Astrocyte of the spinal cord (primary cell): ENCODE measurements at regions not wholly inside any gene's neighbourhood (a gene's known extent, or its start where the extent isn't known, plus 50 kb on each side); places are given as distances from the start of the nearest gene placed in this dataset.

Source experiments
- DNase-seq: peaks from one replicate; pipeline ENCODE4 v3.0.0; 2011; ENCODE audit warnings: low read depth, low spot score
- H3K4me3 ChIP-seq: 2 replicates; pipeline ENCODE4 v1.5.1; 2011; ENCODE audit warnings: low read depth, mild to moderate bottlenecking, low read length, moderate library complexity
- in situ Hi-C: cut with HindIII; loops from 2 replicates; pipeline ENCODE4 v1.10.0; 2017; ENCODE audit warnings: low sequenced_read_pairs
- TF ChIP-seq, protein P1 (sequence below): IDR thresholded peaks from 2 replicates; pipeline ENCODE4 v1.5.1; 2012; ENCODE audit warnings: low read depth, mild to moderate bottlenecking, low read length, inconsistent platforms

- no peak overlapping the region for H3K4me3 ChIP-seq
- in situ Hi-C loops, result no loop called here
- DNase-seq, result no peak
- TF ChIP-seq, protein P1, sequence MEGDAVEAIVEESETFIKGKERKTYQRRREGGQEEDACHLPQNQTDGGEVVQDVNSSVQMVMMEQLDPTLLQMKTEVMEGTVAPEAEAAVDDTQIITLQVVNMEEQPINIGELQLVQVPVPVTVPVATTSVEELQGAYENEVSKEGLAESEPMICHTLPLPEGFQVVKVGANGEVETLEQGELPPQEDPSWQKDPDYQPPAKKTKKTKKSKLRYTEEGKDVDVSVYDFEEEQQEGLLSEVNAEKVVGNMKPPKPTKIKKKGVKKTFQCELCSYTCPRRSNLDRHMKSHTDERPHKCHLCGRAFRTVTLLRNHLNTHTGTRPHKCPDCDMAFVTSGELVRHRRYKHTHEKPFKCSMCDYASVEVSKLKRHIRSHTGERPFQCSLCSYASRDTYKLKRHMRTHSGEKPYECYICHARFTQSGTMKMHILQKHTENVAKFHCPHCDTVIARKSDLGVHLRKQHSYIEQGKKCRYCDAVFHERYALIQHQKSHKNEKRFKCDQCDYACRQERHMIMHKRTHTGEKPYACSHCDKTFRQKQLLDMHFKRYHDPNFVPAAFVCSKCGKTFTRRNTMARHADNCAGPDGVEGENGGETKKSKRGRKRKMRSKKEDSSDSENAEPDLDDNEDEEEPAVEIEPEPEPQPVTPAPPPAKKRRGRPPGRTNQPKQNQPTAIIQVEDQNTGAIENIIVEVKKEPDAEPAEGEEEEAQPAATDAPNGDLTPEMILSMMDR, result no peak
These were observed 141.7 kb upstream of the ANKFN1 start for GRCh38 chr17:56011406-56012131.

GRCh38 chr17:56018211-56018610 lies 135.1 kb upstream of the ANKFN1 start:
- in situ Hi-C loops, result no loop called here
- TF ChIP-seq, protein P1, result no peak
- H3K4me3 ChIP-seq, result no peak overlapping the region
- DNase-seq, result no peak

- H3K4me3 ChIP-seq, result no peak overlapping the region
- TF ChIP-seq, protein P1, result no peak
- DNase-seq, result no peak
- in situ Hi-C loops, result no loop called here
These were observed 132.9 kb upstream of the ANKFN1 start for GRCh38 chr17:56020369-56020768.

DNA sequence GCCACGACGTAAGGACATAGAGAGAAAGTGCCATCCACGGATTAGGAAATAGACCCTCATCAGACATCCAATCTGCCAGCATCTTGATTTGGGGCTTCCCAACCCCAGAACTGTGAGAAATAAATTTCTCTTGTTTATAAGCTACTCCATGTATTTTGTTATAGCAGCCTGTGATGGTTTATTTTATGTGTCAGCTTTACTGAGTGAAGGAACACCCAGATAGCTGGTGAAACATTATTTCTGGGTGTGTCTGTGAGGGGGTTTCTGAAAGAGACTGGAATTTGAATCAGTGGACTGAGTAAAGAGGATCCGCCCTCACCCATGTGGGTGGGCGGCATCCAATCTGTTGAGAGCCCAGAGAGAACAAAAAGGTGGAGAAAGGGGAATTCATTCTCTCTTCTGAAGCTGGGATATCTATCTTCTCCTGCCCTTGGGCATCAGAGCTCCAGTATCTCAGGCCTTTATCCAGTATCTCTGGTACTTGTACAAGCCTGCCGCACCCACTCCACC lies 131.5 kb upstream of the ANKFN1 start:
- in situ Hi-C loops, result no loop called here
- no peak for DNase-seq
- no peak overlapping the region for H3K4me3 ChIP-seq
- TF ChIP-seq, protein P1, result no peak

DNA sequence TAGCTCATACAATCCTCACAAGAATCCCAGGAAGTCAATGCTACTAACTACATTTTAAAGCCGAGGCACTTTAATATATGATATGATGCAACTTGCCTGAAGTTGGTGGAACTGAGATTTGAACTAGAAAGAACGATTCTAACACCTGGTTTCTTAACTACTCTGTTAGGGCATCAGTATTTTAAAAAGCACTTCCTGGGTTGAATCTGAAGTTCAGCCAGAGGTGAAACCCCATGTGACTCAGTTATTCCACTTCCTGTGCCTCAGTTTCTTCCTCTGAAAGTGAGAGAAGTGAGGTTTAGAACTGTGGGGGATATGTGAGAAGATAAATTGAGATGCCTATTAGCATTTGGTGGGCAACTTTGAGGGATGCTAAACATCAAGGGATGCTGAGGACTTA lies 129.4 kb upstream of the ANKFN1 start:
- DNase-seq, result no peak
- TF ChIP-seq, protein P1, result no peak
- in situ Hi-C loops, result no loop called here

DNA sequence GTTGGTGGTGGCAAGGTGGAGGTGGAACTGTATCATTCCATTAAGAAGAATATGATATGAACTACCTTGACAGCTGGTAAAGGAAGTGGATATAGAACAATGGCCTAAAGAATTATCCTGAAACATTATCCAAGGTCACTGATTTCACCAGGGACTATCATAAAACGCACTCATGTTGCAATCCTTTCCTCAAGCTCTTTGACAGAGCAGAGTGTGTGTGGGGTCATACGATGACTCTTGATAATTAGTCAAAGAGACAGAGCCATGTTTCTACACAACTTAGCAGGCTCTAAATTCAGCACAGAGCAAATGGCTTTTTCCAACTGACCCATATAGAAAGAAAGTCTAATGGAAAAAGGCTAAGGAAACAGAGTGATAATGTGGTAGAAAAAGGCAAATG lies 126.4 kb upstream of the ANKFN1 start:
- in situ Hi-C loops, result no loop called here
- TF ChIP-seq, protein P1, result no peak

More for the DNA sequence above, 129.4 kb upstream of the ANKFN1 start:
- no peak overlapping the region for H3K4me3 ChIP-seq

More for the DNA sequence above, 126.4 kb upstream of the ANKFN1 start:
- H3K4me3 ChIP-seq, result no peak overlapping the region
- no peak for DNase-seq
